HS-27A (cell line): ENCODE measurements at regions not wholly inside any gene's neighbourhood (a gene's known extent, or its start where the extent isn't known, plus 50 kb on each side); places are given as distances from the start of the nearest gene placed in this dataset.
"Not testable (repeated sequence)": the region's sequence is repeated elsewhere in the genome, so short reads cannot be mapped to it uniquely, and the experiment has no call there.

Experiments used
- DNase-seq: peaks from one replicate; pipeline ENCODE4 v3.0.0-alpha.2; 2012; ENCODE audit warnings: low read depth, missing footprints

DNA sequence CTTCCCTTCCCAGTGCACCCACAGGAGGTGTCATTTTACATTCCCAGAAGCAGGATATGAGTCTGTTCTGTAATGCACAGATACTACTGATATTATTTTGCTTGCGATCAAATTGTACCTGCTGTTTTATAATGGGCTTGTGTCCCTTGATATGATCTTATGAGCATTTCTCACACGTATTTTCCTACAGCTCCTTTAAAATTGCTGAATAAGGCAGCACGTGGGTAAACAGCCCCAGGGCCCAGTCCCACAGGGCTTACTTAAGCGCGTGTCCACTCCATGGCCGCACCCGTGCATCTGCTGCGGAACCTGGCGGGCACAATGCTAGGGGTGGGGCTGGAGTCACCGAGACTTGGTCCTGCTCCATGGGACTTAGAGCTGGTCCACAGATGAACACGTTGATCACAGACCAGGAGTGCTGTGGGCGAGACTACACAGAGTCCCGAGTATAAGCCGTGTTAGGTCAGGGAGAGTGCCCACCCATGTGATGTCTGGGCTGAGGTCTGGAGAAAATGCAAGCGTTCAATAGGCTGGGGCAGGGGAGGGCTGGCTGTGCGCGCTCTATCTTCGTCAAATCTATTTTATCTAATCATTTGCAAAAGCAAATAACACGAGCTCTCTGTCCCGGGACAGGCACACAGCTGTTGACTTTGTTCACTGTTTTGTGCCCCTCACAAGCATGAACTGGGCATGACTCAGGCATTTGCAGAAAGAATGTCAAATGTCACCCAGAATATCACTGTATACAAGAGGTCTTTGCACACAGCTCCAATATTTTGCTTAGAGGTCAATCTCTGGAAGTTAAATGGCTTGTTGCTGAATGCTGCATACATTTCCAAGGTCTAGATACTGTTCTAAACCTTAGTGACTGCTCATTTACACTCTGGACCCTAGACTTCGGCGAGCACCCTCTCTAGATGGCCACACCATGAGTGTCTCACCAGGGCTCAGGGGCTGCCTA lies 119.3 kb downstream of the CRYAA start:
- DNase-seq: no peak

DNA sequence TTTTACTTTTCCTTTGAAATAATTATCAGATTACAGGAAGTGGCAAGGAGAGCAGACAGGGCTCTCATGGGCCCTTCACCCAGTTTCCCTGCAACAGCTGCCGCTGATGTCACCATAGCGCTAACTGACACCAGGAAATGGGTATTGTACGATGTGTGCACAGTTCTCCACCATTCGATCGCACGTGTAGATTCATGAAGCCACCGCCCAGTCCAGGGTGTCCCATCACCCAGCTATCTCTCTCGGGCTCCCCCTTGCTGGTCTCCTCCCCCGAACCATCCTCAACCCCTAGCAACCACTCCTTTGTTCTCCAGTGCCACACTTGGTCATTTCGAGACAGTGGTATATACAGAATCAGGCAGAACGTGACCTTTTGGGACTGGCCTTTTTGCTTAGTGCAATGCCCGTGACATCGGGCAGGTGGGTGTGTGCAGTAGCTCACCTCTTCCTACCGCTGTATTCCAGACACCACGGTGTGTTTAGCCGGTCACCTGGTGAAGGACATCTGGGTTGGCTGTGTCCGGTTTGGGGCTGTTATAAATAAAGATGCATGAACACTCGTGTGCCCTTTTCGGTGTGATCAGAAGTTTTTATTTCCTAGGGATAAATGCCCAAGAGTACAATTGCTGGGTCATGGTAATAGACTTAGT lies 118.4 kb downstream of the CRYAA start:
- no peak for DNase-seq

DNA sequence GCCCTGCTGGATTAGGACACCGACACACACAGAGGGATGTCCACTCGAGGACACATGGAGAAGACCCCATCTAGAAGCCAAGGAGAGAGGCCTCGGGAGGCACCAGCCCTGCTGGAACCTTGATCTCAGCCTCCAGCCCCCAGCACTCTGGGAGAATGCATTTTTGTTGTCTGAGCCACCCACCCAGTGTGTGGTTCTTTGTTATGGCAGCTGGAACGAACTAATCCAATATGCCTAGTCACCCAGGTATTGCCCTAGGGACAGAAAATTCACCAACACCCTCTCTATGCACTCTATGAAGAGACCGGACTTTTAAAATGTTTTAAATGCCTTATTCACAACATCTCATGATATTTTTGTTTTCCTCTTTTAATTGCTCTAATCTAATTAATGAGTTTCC lies 117.4 kb downstream of the CRYAA start:
- DNase-seq: no peak

DNA sequence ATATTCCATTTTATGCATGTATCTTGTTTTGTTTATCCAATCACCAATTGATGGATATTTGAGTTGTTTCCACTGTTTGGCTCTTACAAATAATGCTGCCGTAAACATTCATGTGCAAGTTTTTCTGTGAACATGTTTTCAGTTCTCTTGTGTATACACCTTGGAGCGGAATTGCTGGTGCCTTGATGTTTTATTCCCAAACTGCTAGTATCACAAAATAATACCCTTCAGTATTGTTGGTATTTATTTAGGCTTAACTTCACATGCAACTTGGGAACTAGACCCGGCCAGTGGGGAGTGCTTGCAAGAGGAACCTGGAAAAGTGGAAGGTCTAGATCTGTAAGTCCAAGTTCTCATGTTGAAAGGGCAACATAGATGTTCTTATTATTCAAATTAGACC lies 115.9 kb downstream of the CRYAA start:
- DNase-seq: no peak

DNA sequence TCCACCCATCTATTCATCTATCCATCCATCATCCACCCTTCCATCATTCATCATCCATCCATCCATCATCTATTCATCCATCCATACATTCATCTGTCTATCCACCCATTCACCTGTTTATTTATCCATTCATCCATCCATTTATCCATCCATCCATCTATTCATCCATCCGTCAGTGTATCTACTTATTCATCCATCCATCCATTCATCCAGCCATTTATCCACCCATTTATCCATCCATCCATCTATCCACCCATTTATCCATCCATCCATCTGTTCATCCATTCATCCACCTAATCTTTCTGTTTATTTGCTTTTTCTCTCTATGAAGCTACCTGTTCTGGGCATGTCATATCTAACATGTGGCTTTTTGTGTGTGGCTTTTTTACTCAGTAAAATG lies 115.4 kb downstream of the CRYAA start:
- DNase-seq: no peak

DNA sequence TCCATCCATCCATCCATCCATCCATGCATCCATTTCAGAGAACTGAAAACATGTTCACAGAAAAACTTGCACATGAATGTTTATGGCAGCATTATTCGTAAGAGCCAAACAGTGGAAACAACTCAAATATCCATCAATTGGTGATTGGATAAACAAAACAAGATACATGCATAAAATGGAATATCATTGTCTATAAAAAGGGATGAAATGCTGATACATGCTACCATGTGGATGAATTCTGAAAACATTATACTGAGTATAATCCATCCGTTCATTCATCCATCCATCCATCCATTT lies 115.1 kb downstream of the CRYAA start:
- DNase-seq: not testable (repeated sequence)

DNA sequence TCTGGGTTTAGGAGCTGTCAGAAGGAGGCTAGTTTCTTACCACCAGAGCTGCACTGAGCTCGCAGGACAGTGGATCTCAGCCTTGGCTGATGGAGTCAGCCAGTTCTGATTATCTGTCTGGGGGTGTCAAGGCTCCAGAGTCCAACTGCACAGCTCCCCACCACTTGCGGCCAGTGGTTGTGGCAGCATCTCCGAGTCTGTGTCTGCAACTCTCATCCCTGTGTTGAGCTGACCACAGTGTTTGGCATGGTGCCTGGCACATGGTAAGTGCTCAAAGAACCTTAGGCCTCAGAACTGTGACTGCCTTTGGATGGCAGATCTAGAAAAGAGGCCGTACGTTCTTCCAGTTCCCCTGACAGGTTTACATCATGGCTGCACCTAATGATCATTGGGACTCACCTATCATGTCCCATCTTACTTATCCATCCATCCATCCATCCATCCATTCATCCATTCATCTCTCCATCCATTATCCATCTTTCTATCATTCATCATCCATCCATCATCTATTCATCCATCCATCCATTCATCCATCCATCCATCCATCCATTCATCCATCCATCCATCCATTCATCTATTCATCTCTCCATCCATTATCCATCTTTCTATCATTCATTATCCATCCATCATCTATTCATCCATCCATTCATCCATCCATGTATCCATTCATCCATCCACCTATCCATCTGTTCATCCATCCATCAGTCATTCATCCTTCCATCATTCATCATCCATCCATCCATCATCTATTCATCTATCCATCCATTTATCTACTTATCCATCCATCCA lies 114.5 kb downstream of the CRYAA start:
- DNase-seq: no peak

DNA sequence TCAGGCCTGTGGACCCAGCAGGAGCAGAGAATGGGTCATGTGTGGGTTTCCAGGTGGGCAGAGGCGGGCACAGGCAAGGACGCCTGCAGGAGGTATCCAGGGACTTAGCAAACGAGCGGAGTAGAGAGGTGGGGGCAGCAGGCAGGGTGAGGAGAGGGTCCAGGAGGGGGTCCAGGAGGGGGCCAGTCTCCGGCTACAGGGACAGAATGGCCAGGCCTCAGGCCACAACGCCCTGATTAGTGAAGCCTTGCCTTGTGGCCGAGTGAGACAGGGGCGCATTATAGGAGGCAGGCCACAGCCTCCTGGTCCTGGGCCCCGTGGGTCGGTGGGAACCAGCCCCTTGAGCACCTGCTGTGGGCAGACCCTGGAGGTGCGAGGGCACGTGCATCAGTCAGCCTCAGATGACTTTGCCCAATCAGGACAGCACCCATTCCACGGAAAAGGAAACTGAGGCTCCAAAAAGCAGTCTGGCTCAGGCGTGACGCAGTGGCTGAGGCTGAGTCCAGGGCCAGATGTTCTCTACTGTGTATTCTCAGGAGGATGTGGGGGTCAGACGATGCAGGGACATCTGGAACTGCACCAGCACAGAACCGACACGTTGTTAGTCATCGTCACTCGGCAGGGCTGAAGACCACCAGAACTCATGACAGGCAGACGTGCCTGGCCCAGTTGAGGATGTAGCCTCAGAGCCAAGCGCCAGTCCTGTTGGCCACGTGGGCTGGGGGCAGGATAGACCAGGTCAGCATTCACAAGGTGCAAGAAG lies 113.7 kb downstream of the CRYAA start:
- DNase-seq: no peak

DNA sequence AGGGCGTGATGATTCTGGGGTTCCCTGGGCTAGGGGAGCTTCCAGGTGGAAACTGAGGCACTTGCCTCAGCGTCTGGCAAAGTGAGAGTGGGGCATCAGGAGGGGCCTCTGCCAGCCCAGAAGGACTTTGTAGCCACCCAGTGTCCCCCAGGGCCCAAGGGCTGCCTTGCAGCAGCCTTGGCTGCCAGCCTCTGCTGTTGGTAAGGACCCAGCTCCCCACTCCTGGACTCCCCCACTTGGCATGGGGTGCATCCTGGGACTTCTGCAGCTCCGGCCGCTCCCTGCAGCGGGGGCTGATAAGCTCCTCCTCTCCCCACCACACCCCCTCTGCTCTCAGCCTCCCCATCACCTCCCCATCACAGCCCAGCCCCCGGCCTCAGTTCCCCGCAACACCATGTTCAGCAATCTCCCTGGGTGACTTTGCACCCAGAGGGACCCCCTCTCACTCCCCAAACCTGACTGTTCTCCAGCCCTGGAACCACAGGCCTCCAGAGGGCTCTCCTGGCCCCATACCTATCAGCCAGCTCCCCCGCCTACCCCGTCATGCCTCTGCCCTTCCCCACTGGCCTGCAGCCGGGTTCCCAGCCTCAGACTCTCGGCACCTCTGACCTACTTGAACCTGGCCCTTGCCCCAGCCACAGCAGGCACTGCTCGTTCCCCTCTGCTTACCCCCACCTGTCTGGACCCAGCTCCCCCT lies 113.0 kb downstream of the CRYAA start:
- no peak for DNase-seq

DNA sequence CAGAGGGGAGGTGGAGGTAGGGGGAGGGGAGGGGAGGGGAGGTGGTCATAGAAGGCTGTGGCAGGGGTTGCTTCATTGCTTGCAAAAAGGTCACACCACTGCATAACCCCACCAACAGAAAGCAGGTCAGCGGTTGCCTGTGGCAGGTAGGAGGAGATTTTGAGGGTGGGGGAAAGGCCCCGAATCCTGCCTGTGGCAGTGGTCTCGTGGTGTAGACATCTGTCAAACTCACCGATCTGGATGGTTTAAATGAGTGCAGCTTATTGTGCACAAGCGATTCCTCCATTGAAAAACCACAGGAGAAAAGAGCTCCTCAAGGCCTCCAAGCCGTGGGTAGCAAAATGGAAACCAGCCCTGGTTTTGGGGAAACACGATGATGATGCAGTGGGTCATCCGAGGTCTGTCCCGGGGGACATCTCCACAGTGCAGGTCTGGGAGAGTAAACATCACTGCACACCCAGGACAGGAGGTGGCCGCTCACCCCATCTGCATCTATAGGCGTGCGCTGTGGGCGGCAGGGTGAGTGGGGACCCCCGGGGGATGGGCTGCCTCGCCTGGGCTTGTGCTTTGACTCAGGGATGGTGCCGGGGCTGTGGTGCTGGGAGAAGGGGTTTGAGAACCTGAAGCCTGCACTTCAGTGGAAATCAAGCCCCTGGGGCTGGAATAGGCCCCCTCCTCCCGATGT lies 112.3 kb downstream of the CRYAA start:
- DNase-seq: no peak

DNA sequence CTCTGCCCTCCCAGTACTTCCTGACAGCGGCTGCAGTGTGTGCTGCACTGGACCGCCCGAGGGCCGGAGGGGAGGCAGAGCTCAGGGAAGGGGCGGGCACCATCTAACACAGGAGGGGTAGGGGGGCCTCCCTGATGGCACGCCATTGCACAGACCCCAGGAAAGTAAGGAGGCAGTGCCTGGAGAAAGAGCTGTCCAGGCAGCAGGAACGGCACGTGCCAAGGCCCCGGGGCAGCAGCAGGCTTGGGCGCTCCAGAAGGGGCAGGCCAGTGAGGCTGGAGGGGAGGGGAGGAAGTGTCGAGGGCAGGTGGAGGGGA lies 110.7 kb downstream of the CRYAA start:
- DNase-seq: no peak

DNA sequence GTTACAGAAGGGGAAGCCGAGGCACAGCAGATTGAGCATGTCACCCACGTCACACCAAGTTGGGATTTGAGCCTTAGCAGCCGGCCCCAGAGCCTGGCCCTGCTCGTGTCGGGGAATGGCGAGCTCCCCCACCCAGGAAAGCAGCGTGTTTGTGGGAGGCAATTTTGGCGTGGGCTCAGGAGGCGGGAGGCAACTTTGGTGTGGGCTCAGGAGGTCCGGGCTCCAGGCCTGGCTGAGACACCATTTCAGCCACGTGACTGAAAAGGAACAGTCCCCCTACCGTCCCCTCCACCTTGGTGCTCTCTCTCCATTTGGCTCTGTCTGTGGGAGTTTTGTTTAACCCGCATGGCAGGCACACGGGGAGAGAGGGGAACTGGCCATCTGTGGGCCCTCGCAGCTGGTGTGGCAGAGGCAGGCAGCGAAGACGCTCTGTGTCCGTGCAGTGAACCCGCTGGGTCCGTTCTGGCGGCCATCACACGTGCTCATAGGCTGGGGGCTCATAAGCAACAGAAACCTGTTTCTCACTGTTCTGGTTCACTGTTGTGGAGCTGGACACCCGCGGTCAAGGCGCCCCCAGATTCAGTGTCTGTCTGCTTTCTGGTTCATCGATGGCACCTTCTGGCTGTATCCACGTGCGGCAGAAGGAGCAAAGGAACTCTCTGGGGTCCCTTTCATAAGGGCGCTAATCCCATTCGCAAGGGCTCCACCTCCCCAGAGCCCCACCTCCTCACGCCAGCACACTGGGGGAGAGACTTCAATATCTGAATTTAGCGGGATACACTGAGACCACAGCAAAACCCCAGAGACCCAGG lies 110.2 kb downstream of the CRYAA start:
- DNase-seq: no peak

DNA sequence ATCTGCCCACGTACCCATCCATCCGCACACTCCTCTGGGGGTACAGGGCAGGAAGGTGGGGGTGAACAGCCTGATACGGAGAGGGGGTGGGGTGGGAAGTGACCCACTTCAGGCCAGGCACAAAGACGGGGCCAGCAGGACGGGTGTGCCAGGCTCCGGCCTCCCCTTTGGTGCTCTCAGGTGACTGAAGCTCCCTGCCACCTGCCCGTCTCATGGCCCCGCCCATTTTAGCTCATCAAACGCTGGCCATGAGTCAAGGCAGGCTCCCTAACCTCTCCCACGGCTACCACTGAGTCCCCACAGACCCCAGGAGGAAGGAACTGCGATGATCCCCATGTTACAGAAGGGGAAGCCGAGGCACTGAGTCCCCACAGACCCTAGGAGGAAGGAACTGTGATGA lies 109.6 kb downstream of the CRYAA start:
- DNase-seq: no peak

DNA sequence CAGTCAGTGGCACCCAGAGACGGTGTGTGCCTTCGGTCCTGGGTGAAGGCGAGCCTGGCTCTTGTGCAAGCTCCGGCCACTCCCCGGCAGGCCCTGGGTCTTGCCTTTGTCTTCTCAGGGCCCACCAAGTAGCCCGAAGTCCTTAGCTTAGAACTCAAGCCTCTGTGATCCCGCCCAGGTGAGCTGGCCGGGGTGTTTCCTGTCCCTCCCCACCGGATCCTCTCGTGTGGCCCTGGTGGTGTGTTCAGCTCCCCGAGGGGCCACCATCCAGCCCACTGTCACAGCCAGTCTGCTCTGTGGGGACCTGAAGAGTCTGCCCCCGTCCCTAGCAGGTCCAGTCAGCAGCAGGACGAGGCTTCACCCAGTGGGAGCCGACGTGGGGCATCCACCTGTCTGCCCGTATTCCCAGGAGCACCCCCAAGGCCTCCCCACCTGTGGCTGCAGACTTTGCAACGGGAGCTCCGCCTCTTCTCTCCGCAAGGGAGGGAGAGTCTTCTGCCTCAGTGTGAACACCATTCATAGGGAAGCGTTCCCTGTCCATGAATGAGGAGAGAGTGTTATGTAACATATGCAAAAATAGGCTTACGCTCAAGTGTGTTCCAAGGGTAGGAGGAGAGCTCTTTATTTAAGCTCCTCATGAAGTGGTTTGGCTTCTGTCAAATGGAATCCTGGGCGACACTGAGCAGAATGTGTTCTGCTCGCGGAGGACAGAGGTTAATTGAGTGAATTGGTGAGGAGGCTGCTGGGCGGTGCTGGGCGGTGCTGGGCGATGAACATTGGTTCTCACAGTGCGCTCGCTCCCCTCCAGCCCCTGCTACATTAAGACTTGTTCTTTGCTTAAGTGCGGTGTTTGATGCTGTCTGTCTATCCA lies 108.9 kb downstream of the CRYAA start:
- DNase-seq: no peak

DNA sequence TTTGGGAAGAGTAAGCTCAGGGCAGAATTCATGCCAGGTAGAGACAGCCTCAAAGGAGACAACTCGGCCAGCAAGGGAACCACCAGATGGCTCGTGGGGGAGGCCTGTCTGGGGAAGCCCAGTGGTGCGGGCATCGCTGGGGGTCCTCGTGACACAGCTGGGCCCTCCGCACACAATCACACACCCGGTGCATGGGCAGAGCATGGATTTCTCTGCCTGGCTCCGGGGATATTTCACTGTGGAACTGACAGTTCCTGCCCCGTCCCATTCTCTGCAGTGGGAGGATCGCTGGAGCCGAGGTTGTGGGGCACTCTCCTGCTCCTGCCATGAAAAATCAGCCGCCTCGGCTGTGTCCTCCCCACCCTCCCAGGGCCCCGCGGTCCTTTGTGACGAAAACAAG lies 108.0 kb downstream of the CRYAA start:
- no peak for DNase-seq

DNA sequence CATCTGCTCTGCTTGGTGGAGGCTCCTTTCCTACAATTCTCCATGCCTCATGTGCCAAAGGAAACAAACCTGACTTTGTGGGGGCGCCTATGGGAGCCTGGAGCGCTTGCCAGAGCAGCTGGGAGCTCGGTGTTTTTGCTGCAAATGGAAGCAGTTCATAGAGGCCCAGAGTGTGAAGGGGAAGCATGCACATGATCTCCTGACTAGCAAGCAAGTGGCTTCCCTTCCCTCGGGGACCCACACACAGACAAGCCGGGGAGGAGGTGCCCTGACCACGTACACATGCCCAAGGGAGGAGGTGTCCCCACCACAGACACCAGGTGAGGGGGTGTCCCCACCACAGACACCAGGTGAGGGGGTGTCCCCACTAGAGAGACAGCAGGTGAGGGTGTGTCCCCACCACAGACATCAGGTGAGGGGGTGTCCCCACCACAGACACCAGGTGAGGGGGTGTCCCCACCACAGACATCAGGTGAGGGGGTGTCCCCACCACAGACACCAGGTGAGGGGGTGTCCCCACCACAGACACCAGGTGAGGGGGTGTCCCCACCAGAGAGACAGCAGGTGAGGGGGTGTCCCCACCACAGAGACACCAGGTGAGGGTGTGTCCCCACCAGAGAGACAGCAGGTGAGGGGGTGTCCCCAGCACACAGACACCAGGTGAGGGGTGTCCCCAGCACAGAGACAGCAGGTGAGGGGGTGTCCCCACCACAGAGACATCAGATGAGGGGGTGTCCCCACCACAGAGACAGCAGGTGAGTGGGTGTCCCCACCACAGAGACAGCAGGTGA lies 106.8 kb downstream of the CRYAA start:
- DNase-seq: no peak

DNA sequence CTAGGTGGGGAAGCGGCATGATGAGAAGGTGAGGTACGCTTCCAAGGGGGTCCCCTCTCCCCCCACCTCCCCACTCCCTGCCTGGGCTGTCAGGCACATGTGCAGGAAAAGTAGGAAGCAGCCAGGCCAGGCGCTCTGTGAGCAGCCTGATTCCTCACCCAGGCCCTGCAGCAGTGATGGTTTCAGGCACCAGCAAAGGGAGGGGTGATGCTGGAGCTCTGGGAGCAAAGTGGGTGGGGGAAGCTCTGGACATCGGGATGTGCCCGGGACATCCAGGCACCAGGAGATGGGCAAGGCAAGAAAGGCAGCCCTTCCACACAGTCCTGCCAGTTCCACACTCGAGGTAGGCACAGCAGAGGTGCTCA lies 106.1 kb downstream of the CRYAA start:
- no peak for DNase-seq
